Thyroid gland (tissue), 4 donors: ENCODE measurements at regions not wholly inside any gene's neighbourhood (a gene's known extent, or its start where the extent isn't known, plus 50 kb on each side); places are given as distances from the start of the nearest gene placed in this dataset.

Experiments used
- CTCF ChIP-seq, 6 experiments: fragments of 200-600 bp in 3 of 6; fragments of 450-650 bp in 3 of 6; sonication (generic) in 3 of 6; IDR thresholded peaks; one replicate each; pipeline ENCODE4 v1.5.1; 2016 to 2019; ENCODE audit warnings: antibody characterized with exemption in 6 of 6, mild to moderate bottlenecking in 2 of 6, inconsistent platforms in 1 of 6, moderate library complexity in 1 of 6
- POLR2A ChIP-seq, 2 donors: fragments of 450-650 bp; IDR thresholded peaks; one replicate each; pipeline ENCODE4 v1.6.1; 2017; ENCODE audit warnings: antibody characterized with exemption in 2 of 2, mild to moderate bottlenecking in 2 of 2, moderate library complexity in 1 of 2

- TF ChIP-seq POLR2A (IDR thresholded peaks at IDR 0.05) (no peak), CTCF (IDR thresholded peaks at IDR 0.05) (no peak)
Measured at GRCh38 chr18:68507781-68508180, 207.1 kb downstream of the TMX3 start.
